ENCODE measurements at regions not wholly inside any gene's neighbourhood (a gene's known extent, or its start where the extent isn't known, plus 50 kb on each side); places are given as distances from the start of the nearest gene placed in this dataset.

GRCh38 chr2:120878970-120879369 lies 143.3 kb downstream of the GLI2 start:
- TF ChIP-seq CTCF (IDR thresholded peaks at IDR 0.05): no peak
- no peak for TF ChIP-seq REST (IDR thresholded peaks at IDR 0.05)
- no peak for TF ChIP-seq JUN (IDR thresholded peaks at IDR 0.05)
- no peak for TF ChIP-seq HES2 (IDR thresholded peaks at IDR 0.05)
- TF ChIP-seq CHD2 (IDR thresholded peaks at IDR 0.05; ENCODE audit: low read length, partially characterized antibody): no peak
- no peak for TF ChIP-seq MAFK (IDR thresholded peaks at IDR 0.05; ENCODE audit: partially characterized antibody)
- no peak for TF ChIP-seq POLR2A (IDR thresholded peaks at IDR 0.05; ENCODE audit: low read length)
- no peak for TF ChIP-seq KDM1A (IDR thresholded peaks at IDR 0.05; ENCODE audit: low read depth)
- no peak for TF ChIP-seq SMC3 (IDR thresholded peaks at IDR 0.05)
